ENCODE measurements at regions not wholly inside any gene's neighbourhood (a gene's known extent, or its start where the extent isn't known, plus 50 kb on each side); places are given as distances from the start of the nearest gene placed in this dataset.

GRCh38 chr10:117903854-117904253, 142.9 kb downstream of the RAB11FIP2 start:
- H3K27ac ChIP-seq, result no peak overlapping the region
- no peak for TF ChIP-seq CTCF (conservative IDR thresholded peaks at IDR 0.05)

GRCh38 chr10:117905404-117905803, 141.3 kb downstream of the RAB11FIP2 start:
- H3K27ac ChIP-seq, result no peak overlapping the region
- no peak for TF ChIP-seq CTCF (conservative IDR thresholded peaks at IDR 0.05)

GRCh38 chr10:117911684-117912083, 135.1 kb downstream of the RAB11FIP2 start:
- no peak overlapping the region for H3K27ac ChIP-seq
- TF ChIP-seq CTCF (conservative IDR thresholded peaks at IDR 0.05), result no peak

- TF ChIP-seq CTCF (conservative IDR thresholded peaks at IDR 0.05), result no peak
- H3K27ac ChIP-seq, result no peak overlapping the region
Observed at GRCh38 chr10:117914334-117914733, 132.4 kb downstream of the RAB11FIP2 start.

- H3K27ac ChIP-seq, result no peak overlapping the region
- TF ChIP-seq CTCF (conservative IDR thresholded peaks at IDR 0.05), result no peak
Observed at GRCh38 chr10:117920956-117921355, 125.8 kb downstream of the RAB11FIP2 start.

- no peak overlapping the region for H3K27ac ChIP-seq
- TF ChIP-seq CTCF (conservative IDR thresholded peaks at IDR 0.05), result no peak
Observed at GRCh38 chr10:117921421-117921820, 125.3 kb downstream of the RAB11FIP2 start.

- TF ChIP-seq CTCF (conservative IDR thresholded peaks at IDR 0.05), result no peak
- no peak overlapping the region for H3K27ac ChIP-seq
Observed at GRCh38 chr10:117924820-117925219, 121.9 kb downstream of the RAB11FIP2 start.

- no peak for TF ChIP-seq CTCF (conservative IDR thresholded peaks at IDR 0.05)
- H3K27ac ChIP-seq, result no peak overlapping the region
Observed at GRCh38 chr10:117925369-117925768, 121.4 kb downstream of the RAB11FIP2 start.
